B cell (primary cell): ENCODE measurements at regions not wholly inside any gene's neighbourhood (a gene's known extent, or its start where the extent isn't known, plus 50 kb on each side); places are given as distances from the start of the nearest gene placed in this dataset.

ENCODE experiments used
- ATAC-seq: fragments of 200-7000 bp; cut with Tn5 transposase; one replicate; pipeline ENCODE4 v1.10.0; 2021; ENCODE audit warnings: low read depth, mild to moderate bottlenecking, moderate number of reproducible peaks, moderate library complexity
- CTCF ChIA-PET: fragments of 350-600 bp; sonication (Branson Sonifier 250); formaldehyde crosslinking; loops from one replicate; lab custom pipeline; 2021; ENCODE audit warnings: antibody characterized with exemption, inconsistent platforms; lab: Charles Lee
- POLR2A ChIA-PET: fragments of 350-600 bp; sonication (Branson Sonifier 250); formaldehyde crosslinking; loops from one replicate; lab custom pipeline; 2021; ENCODE audit warnings: antibody characterized with exemption; lab: Charles Lee
- DNase-seq: peaks from one replicate; pipeline ENCODE4 v3.0.0; 2013
- H2AFZ ChIP-seq: 2 replicates; pipeline ENCODE4 v1.6.1; 2012; ENCODE audit warnings: mild to moderate bottlenecking, low read depth, low read length; ENCODE audit not compliant: insufficient read depth, poor library complexity, severe bottlenecking
- H3K27ac ChIP-seq, 2 donors: 1 replicate in 1 of 2; 2 replicates in 1 of 2; pipeline ENCODE4 v1.5.1; 2012 to 2013; ENCODE audit warnings: low read length in 2 of 2, mild to moderate bottlenecking in 2 of 2, moderate library complexity in 1 of 2
- H3K27me3 ChIP-seq, 4 experiments: fragments of 200-600 bp in 1 of 4; sonication (generic) in 1 of 4; replicated peaks in 1 of 4; 1 replicate in 2 of 4; 2 replicates in 2 of 4; pipeline versions ENCODE4 v1.6.1 to v1.7.0; 2013 to 2016; ENCODE audit warnings: low read length in 3 of 4, mild to moderate bottlenecking in 2 of 4, mixed read lengths in 1 of 4, moderate library complexity in 1 of 4; ENCODE audit not compliant: insufficient read depth in 4 of 4, control insufficient read depth in 3 of 4; ENCODE audit errors: control extremely low read depth in 1 of 4
- H3K36me3 ChIP-seq, 2 experiments: replicated peaks in 1 of 2; 1 replicate in 1 of 2; 2 replicates in 1 of 2; pipeline versions ENCODE4 v1.6.1 to v1.7.1; 2013; ENCODE audit warnings: low read length in 1 of 2; ENCODE audit not compliant: insufficient read depth in 2 of 2, control insufficient read depth in 1 of 2; ENCODE audit errors: control extremely low read depth in 1 of 2, extremely low read depth in 1 of 2
- H3K4me1 ChIP-seq, 2 donors: fragments of 200-600 bp in 1 of 2; sonication (generic) in 1 of 2; 1 replicate in 1 of 2; 2 replicates in 1 of 2; pipeline versions ENCODE4 v1.5.1 to v1.6.1; 2013 to 2017; ENCODE audit warnings: low read length in 2 of 2; ENCODE audit not compliant: control insufficient read depth in 2 of 2, insufficient read depth in 2 of 2
- H3K4me2 ChIP-seq: replicated peaks from 2 replicates; pipeline ENCODE3; 2012; ENCODE audit warnings: mild to moderate bottlenecking, low read depth, low read length; ENCODE audit not compliant: poor library complexity, severe bottlenecking
- H3K4me3 ChIP-seq, 5 experiments: fragments of 200-600 bp in 1 of 5; sonication (generic) in 1 of 5; 1 replicate in 3 of 5; 2 replicates in 2 of 5; pipeline versions ENCODE4 v1.5.1 to v1.7.0; 2011 to 2016; ENCODE audit warnings: low read length in 4 of 5, mild to moderate bottlenecking in 4 of 5, low read depth in 2 of 5, control low read depth in 1 of 5, moderate library complexity in 1 of 5; ENCODE audit not compliant: insufficient read depth in 1 of 5; ENCODE audit errors: control extremely low read depth in 1 of 5, extremely low read depth in 1 of 5
- H3K79me2 ChIP-seq: fragments of 200-600 bp; sonication (generic); one replicate; pipeline ENCODE4 v1.6.0; 2016; ENCODE audit warnings: low read length; ENCODE audit not compliant: control insufficient read depth, insufficient read depth
- H3K9ac ChIP-seq: fragments of 200-600 bp; sonication (generic); 2 replicates; pipeline ENCODE4 v1.6.1; 2017; ENCODE audit warnings: mild to moderate bottlenecking, low read length, moderate library complexity
- H3K9me3 ChIP-seq, 3 donors: one replicate each; pipeline versions ENCODE4 v1.6.1 to v1.7.1; 2013; ENCODE audit warnings: low read length in 2 of 3; ENCODE audit not compliant: control insufficient read depth in 2 of 3, insufficient read depth in 1 of 3; ENCODE audit errors: control extremely low read depth in 1 of 3
- H4K20me1 ChIP-seq: 2 replicates; pipeline ENCODE4 v1.6.0; 2012; ENCODE audit warnings: mild to moderate bottlenecking, low read length; ENCODE audit not compliant: insufficient read depth, control insufficient read depth, poor library complexity, severe bottlenecking
- H3K27ac Mint-ChIP-seq: one replicate; pipeline ENCODE4 v1.8.0; 2021; ENCODE audit warnings: mixed read lengths
- H3K27me3 Mint-ChIP-seq: one replicate; pipeline ENCODE4 v1.8.0; 2021; ENCODE audit warnings: mixed read lengths
- H3K4me1 Mint-ChIP-seq: one replicate; pipeline ENCODE4 v1.8.0; 2021; ENCODE audit warnings: mixed read lengths
- H3K4me3 Mint-ChIP-seq: one replicate; pipeline ENCODE4 v1.8.0; 2021; ENCODE audit warnings: mixed read lengths
- H3K9me3 Mint-ChIP-seq: one replicate; pipeline ENCODE4 v1.8.0; 2022; ENCODE audit warnings: mixed read lengths; ENCODE audit not compliant: insufficient read depth
- CTCF ChIP-seq: fragments of 200-600 bp; IDR thresholded peaks from one replicate; pipeline ENCODE4 v1.8.0; 2022; ENCODE audit warnings: antibody characterized with exemption, mild to moderate bottlenecking
- EZH2 ChIP-seq: IDR thresholded peaks from 2 replicates; pipeline ENCODE4 v1.6.1; 2012; ENCODE audit warnings: borderline replicate concordance, low read depth, mild to moderate bottlenecking, moderate library complexity, low read length; ENCODE audit not compliant: insufficient read depth, poor library complexity, severe bottlenecking
- WGBS: methylation state at CpG from one replicate; pipeline ENCODE4 v1.1.5; 2013; ENCODE audit warnings: missing lambda C conversion rate; ENCODE audit not compliant: insufficient coverage; 5-methylcytosine and 5-hydroxymethylcytosine counted together
- intact Hi-C: fragments of 100-400 bp; cut with micrococcal nuclease; formaldehyde crosslinking; loops from one replicate; pipeline ENCODE4 v1.10.0; 2022

GRCh38 chr3:10746684-10747083 lies 69.3 kb upstream of the SLC6A11 start:
- H3K27me3 Mint-ChIP-seq: peaks cover 14% of the 10 kb centered on the region
- intact Hi-C loops: no loop called here
- DNase-seq (no peak), ATAC-seq (no peak)
- H3K27me3 ChIP-seq: peaks cover 0 to 8% (median 0%) of the 10 kb centered on the region in 4 experiments
- no peak overlapping the region for H2AFZ ChIP-seq
- no peak overlapping the region for H3K27ac ChIP-seq
- H3K9ac ChIP-seq: no peak overlapping the region
- no peak overlapping the region for H3K4me3 Mint-ChIP-seq
- H3K9me3 Mint-ChIP-seq: no peaks in the 10 kb centered on the region
- TF ChIP-seq CTCF: no peak
- no peak for TF ChIP-seq EZH2
- POLR2A ChIA-PET: no interaction called here
- H4K20me1 ChIP-seq: no peaks in the 10 kb centered on the region
- H3K4me2 ChIP-seq: no peak overlapping the region
- H3K4me3 ChIP-seq: no peak overlapping the region
- no peaks in the 10 kb centered on the region for H3K79me2 ChIP-seq
- CTCF ChIA-PET: interaction anchor here (4.1 kb wide), 1 partner anchor 8 kb away, joined by 29 read pairs; no protein-coding TSS in a partner anchor
- H3K27ac Mint-ChIP-seq: no peak overlapping the region
- WGBS: 100% methylated on average over 1 of the region's 2 CpGs
- no peaks in the 10 kb centered on the region for H3K4me1 Mint-ChIP-seq
- no peaks in the 10 kb centered on the region for H3K36me3 ChIP-seq
- H3K9me3 ChIP-seq: no peaks in the 10 kb centered on the region
- no peaks in the 10 kb centered on the region for H3K4me1 ChIP-seq

GRCh38 chr3:10747341-10747740 lies 68.7 kb upstream of the SLC6A11 start:
- Histone ChIP-seq H3K4me2 (no peak overlapping the region), H3K9ac (no peak overlapping the region), H3K9me3 (no peaks in the 10 kb centered on the region), H4K20me1 (no peaks in the 10 kb centered on the region), H3K27ac (no peak overlapping the region), H3K4me3 (no peak overlapping the region), H3K27me3 (peaks cover 0 to 8% (median 0%) of the 10 kb centered on the region in 4 experiments), H2AFZ (no peak overlapping the region), H3K36me3 (no peaks in the 10 kb centered on the region), H3K79me2 (no peaks in the 10 kb centered on the region), H3K4me1 (no peaks in the 10 kb centered on the region)
- ChIA-PET CTCF (interaction anchor here (1.2 to 4.1 kb wide), 3 partner anchors 8 to 14 kb away, joined by 3 to 29 read pairs (median 7); no protein-coding TSS in a partner anchor), POLR2A (no interaction called here)
- no peaks in the 10 kb centered on the region for H3K9me3 Mint-ChIP-seq
- H3K4me3 Mint-ChIP-seq: no peak overlapping the region
- DNase-seq (no peak), ATAC-seq (no peak)
- TF ChIP-seq CTCF (no peak), EZH2 (no peak)
- peaks cover 14% of the 10 kb centered on the region for H3K27me3 Mint-ChIP-seq
- H3K4me1 Mint-ChIP-seq: no peaks in the 10 kb centered on the region
- WGBS: 88% methylated on average over 5 of the region's 6 CpGs
- intact Hi-C loops: no loop called here
- H3K27ac Mint-ChIP-seq: no peak overlapping the region
